ENCODE measurements at regions not wholly inside any gene's neighbourhood (a gene's known extent, or its start where the extent isn't known, plus 50 kb on each side); places are given as distances from the start of the nearest gene placed in this dataset.

- Mint-ChIP-seq H3K36me3 (ENCODE audit: insufficient read depth in 2 of 2) (no peaks in the 10 kb centered on the region), H3K4me1 (ENCODE audit: low read depth) (no peaks in the 10 kb centered on the region), H3K4me3 (no peak overlapping the region), H3K9me3 (peaks cover 2 to 8% of the 10 kb centered on the region in 2 donors), H3K27ac (no peak overlapping the region), H3K27me3 (ENCODE audit: low read depth) (no peaks in the 10 kb centered on the region)
- no peak for ATAC-seq (replicated peaks in 1 of 2)
- no peak for DNase-seq
Observed at GRCh38 chr7:84637568-84638338, 443.2 kb upstream of the SEMA3A start.

- Mint-ChIP-seq H3K36me3 (ENCODE audit: insufficient read depth in 2 of 2) (peaks cover 0 to 2% of the 10 kb centered on the region in 2 donors), H3K4me3 (no peak overlapping the region), H3K4me1 (ENCODE audit: low read depth) (no peaks in the 10 kb centered on the region), H3K9me3 (peaks cover 2 to 10% of the 10 kb centered on the region in 2 donors), H3K27ac (no peak overlapping the region), H3K27me3 (ENCODE audit: low read depth) (no peaks in the 10 kb centered on the region)
- DNase-seq (no peak), ATAC-seq (replicated peaks in 1 of 2) (no peak)
Observed at GRCh38 chr7:84631913-84632312, 437.3 kb upstream of the SEMA3A start.

GRCh38 chr7:84629640-84630318, 435.2 kb upstream of the SEMA3A start:
- H3K4me3 Mint-ChIP-seq = no peak overlapping the region

GRCh38 chr7:84629216-84629615, 434.6 kb upstream of the SEMA3A start:
- ATAC-seq (replicated peaks in 1 of 2) = no peak

More at GRCh38 chr7:84629640-84630318, 435.2 kb upstream of the SEMA3A start:
- no peak for ATAC-seq (replicated peaks in 1 of 2)
- no peaks in the 10 kb centered on the region for H3K4me1 Mint-ChIP-seq (ENCODE audit: low read depth)
- H3K9me3 Mint-ChIP-seq = peaks cover 2 to 6% of the 10 kb centered on the region in 2 donors
- DNase-seq = no peak
- no peak overlapping the region for H3K27ac Mint-ChIP-seq
- H3K27me3 Mint-ChIP-seq (ENCODE audit: low read depth) = no peaks in the 10 kb centered on the region
- H3K36me3 Mint-ChIP-seq (ENCODE audit: insufficient read depth in 2 of 2) = peaks cover 0 to 2% of the 10 kb centered on the region in 2 donors

GRCh38 chr7:84627250-84627649, 432.7 kb upstream of the SEMA3A start:
- H3K4me1 Mint-ChIP-seq (ENCODE audit: low read depth) = no peaks in the 10 kb centered on the region
- H3K9me3 Mint-ChIP-seq = peaks cover 0 to 1% of the 10 kb centered on the region in 2 donors
- peaks cover 0 to 2% of the 10 kb centered on the region in 2 donors for H3K36me3 Mint-ChIP-seq (ENCODE audit: insufficient read depth in 2 of 2)
- no peaks in the 10 kb centered on the region for H3K27me3 Mint-ChIP-seq (ENCODE audit: low read depth)
- no peak overlapping the region for H3K27ac Mint-ChIP-seq
- DNase-seq = no peak
- no peak for ATAC-seq (replicated peaks in 1 of 2)
- H3K4me3 Mint-ChIP-seq = no peak overlapping the region

More at GRCh38 chr7:84629216-84629615, 434.6 kb upstream of the SEMA3A start:
- H3K9me3 Mint-ChIP-seq = peaks cover 1 to 6% of the 10 kb centered on the region in 2 donors
- DNase-seq = no peak
- H3K4me3 Mint-ChIP-seq = no peak overlapping the region
- H3K27me3 Mint-ChIP-seq (ENCODE audit: low read depth) = no peaks in the 10 kb centered on the region
- H3K36me3 Mint-ChIP-seq (ENCODE audit: insufficient read depth in 2 of 2) = peaks cover 0 to 2% of the 10 kb centered on the region in 2 donors
- no peak overlapping the region for H3K27ac Mint-ChIP-seq
- no peaks in the 10 kb centered on the region for H3K4me1 Mint-ChIP-seq (ENCODE audit: low read depth)

GRCh38 chr7:84624927-84625326, 430.3 kb upstream of the SEMA3A start:
- Mint-ChIP-seq H3K36me3 (ENCODE audit: insufficient read depth in 2 of 2) (no peaks in the 10 kb centered on the region), H3K9me3 (peaks cover 0 to 3% of the 10 kb centered on the region in 2 donors), H3K4me1 (ENCODE audit: low read depth) (no peaks in the 10 kb centered on the region), H3K4me3 (no peak overlapping the region), H3K27me3 (ENCODE audit: low read depth) (no peaks in the 10 kb centered on the region), H3K27ac (no peak overlapping the region)
- no peak for ATAC-seq (replicated peaks in 1 of 2)
- no peak for DNase-seq

GRCh38 chr7:84624527-84624926, 429.9 kb upstream of the SEMA3A start:
- Mint-ChIP-seq H3K27ac (no peak overlapping the region), H3K4me1 (ENCODE audit: low read depth) (no peaks in the 10 kb centered on the region), H3K4me3 (no peak overlapping the region), H3K9me3 (peaks cover 0 to 3% of the 10 kb centered on the region in 2 donors), H3K36me3 (ENCODE audit: insufficient read depth in 2 of 2) (no peaks in the 10 kb centered on the region), H3K27me3 (ENCODE audit: low read depth) (no peaks in the 10 kb centered on the region)
- DNase-seq (no peak), ATAC-seq (replicated peaks in 1 of 2) (no peak)

GRCh38 chr7:84617265-84618030, 422.9 kb upstream of the SEMA3A start:
- Mint-ChIP-seq H3K27me3 (ENCODE audit: low read depth) (no peaks in the 10 kb centered on the region), H3K9me3 (peaks cover 0 to 3% of the 10 kb centered on the region in 2 donors), H3K36me3 (ENCODE audit: insufficient read depth in 2 of 2) (no peaks in the 10 kb centered on the region), H3K4me3 (no peak overlapping the region), H3K27ac (no peak overlapping the region), H3K4me1 (ENCODE audit: low read depth) (no peaks in the 10 kb centered on the region)
- ATAC-seq (replicated peaks in 1 of 2) = no peak
- no peak for DNase-seq

GRCh38 chr7:84614821-84615501, 420.4 kb upstream of the SEMA3A start:
- H3K27ac Mint-ChIP-seq = no peak overlapping the region
- no peaks in the 10 kb centered on the region for H3K4me1 Mint-ChIP-seq (ENCODE audit: low read depth)
- DNase-seq (no peak), ATAC-seq (replicated peaks in 1 of 2) (no peak)
- H3K9me3 Mint-ChIP-seq = no peaks in the 10 kb centered on the region
- H3K27me3 Mint-ChIP-seq (ENCODE audit: low read depth) = no peaks in the 10 kb centered on the region
- no peaks in the 10 kb centered on the region for H3K36me3 Mint-ChIP-seq (ENCODE audit: insufficient read depth in 2 of 2)
- no peak overlapping the region for H3K4me3 Mint-ChIP-seq

- H3K4me3 Mint-ChIP-seq = no peak overlapping the region
- no peak overlapping the region for H3K27ac Mint-ChIP-seq
- H3K36me3 Mint-ChIP-seq (ENCODE audit: insufficient read depth in 2 of 2) = no peaks in the 10 kb centered on the region
- no peak for DNase-seq
- ATAC-seq (replicated peaks in 1 of 2) = no peak
- no peaks in the 10 kb centered on the region for H3K4me1 Mint-ChIP-seq (ENCODE audit: low read depth)
- no peaks in the 10 kb centered on the region for H3K27me3 Mint-ChIP-seq (ENCODE audit: low read depth)
- no peaks in the 10 kb centered on the region for H3K9me3 Mint-ChIP-seq
Observed at GRCh38 chr7:84612981-84613681, 418.5 kb upstream of the SEMA3A start.

- no peak for DNase-seq
- no peak for ATAC-seq (replicated peaks in 1 of 2)
- Mint-ChIP-seq H3K9me3 (no peaks in the 10 kb centered on the region), H3K4me3 (no peak overlapping the region), H3K4me1 (ENCODE audit: low read depth) (no peaks in the 10 kb centered on the region), H3K27ac (no peak overlapping the region), H3K36me3 (ENCODE audit: insufficient read depth in 2 of 2) (no peaks in the 10 kb centered on the region), H3K27me3 (ENCODE audit: low read depth) (no peaks in the 10 kb centered on the region)
Observed at GRCh38 chr7:84611391-84611790, 416.8 kb upstream of the SEMA3A start.

- Mint-ChIP-seq H3K36me3 (ENCODE audit: insufficient read depth in 2 of 2) (no peaks in the 10 kb centered on the region), H3K4me3 (no peak overlapping the region), H3K4me1 (ENCODE audit: low read depth) (no peaks in the 10 kb centered on the region), H3K9me3 (no peaks in the 10 kb centered on the region), H3K27me3 (ENCODE audit: low read depth) (no peaks in the 10 kb centered on the region), H3K27ac (no peak overlapping the region)
- ATAC-seq (replicated peaks in 1 of 2) = no peak
- DNase-seq = no peak
Observed at GRCh38 chr7:84610390-84610789, 415.8 kb upstream of the SEMA3A start.
